Peyer's patch (tissue), 4 donors: ENCODE measurements at regions not wholly inside any gene's neighbourhood (a gene's known extent, or its start where the extent isn't known, plus 50 kb on each side); places are given as distances from the start of the nearest gene placed in this dataset.

Experiments
- POLR2A ChIP-seq, 2 donors: fragments of 450-650 bp; IDR thresholded peaks; one replicate each; pipeline ENCODE4 v1.5.1; 2017; ENCODE audit warnings: antibody characterized with exemption in 2 of 2, mild to moderate bottlenecking in 2 of 2, moderate library complexity in 2 of 2
- TF ChIP-seq, protein P1 (sequence below), 6 experiments: fragments of 450-650 bp in 4 of 6; fragments of 200-600 bp in 2 of 6; sonication (generic) in 1 of 6; IDR thresholded peaks; one replicate each; pipeline ENCODE4 v1.5.1; 2017 to 2019; ENCODE audit warnings: antibody characterized with exemption in 6 of 6, mild to moderate bottlenecking in 3 of 6, moderate library complexity in 1 of 6

GRCh38 chr6:114659513-114659912 lies 316.7 kb upstream of the HS3ST5 start:
- TF ChIP-seq, protein P1, sequence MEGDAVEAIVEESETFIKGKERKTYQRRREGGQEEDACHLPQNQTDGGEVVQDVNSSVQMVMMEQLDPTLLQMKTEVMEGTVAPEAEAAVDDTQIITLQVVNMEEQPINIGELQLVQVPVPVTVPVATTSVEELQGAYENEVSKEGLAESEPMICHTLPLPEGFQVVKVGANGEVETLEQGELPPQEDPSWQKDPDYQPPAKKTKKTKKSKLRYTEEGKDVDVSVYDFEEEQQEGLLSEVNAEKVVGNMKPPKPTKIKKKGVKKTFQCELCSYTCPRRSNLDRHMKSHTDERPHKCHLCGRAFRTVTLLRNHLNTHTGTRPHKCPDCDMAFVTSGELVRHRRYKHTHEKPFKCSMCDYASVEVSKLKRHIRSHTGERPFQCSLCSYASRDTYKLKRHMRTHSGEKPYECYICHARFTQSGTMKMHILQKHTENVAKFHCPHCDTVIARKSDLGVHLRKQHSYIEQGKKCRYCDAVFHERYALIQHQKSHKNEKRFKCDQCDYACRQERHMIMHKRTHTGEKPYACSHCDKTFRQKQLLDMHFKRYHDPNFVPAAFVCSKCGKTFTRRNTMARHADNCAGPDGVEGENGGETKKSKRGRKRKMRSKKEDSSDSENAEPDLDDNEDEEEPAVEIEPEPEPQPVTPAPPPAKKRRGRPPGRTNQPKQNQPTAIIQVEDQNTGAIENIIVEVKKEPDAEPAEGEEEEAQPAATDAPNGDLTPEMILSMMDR (IDR thresholded peaks at IDR 0.05), result no peak
- TF ChIP-seq POLR2A (IDR thresholded peaks at IDR 0.05), result no peak
